Caki2 (cell line): ENCODE measurements at regions not wholly inside any gene's neighbourhood (a gene's known extent, or its start where the extent isn't known, plus 50 kb on each side); places are given as distances from the start of the nearest gene placed in this dataset.

Experiments used
- DNase-seq: peaks from one replicate; pipeline ENCODE4 v3.0.0-alpha.2; 2015; ENCODE audit warnings: low read depth
- in situ Hi-C: cut with HindIII; loops from 2 replicates; pipeline ENCODE4 v1.10.0; 2016; ENCODE audit warnings: low sequenced_read_pairs, low pct_unique_long_range_greater_than_20kb, mixed read lengths

DNA sequence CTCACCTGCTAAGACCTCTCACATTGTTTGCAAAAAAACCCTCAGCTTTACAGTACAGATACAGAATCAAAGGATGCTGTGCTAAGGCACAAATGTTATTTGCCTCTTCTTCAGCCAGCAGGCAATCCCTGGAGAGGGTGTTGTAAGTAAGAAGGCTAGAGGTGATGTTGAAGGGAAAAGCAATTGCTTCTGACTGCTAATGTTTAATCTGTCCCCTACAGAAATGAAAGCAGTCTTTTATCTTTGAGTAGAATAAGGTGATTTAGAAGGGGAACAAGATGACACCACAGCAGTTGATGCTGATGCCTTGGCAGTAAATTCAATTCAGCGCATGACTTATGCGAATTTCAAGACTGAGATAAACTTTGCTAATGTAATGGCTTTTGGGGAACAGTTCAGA lies 1064.8 kb upstream of the IGFBP7 start:
- in situ Hi-C loops = no loop called here
- no peak for DNase-seq

DNA sequence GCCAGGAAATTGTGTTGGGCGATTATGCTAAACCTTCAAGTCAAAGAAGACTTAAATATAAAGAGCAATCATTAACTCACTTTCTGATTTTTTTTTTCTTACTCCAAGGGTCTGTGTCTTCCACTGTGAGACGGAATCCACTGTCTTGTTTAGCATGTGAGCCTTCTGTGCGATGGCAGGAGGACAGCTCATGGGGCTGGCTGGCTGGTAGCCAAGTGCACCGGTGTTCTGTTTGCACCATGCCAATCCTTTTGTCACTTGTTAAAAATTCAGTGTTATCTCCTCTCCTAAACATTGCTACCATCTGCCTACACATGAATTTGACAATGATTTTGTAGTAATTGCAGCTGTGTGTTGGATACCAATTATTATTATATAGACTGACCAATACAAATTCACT lies 1056.3 kb upstream of the IGFBP7 start:
- DNase-seq = no peak
- in situ Hi-C loops = no loop called here

DNA sequence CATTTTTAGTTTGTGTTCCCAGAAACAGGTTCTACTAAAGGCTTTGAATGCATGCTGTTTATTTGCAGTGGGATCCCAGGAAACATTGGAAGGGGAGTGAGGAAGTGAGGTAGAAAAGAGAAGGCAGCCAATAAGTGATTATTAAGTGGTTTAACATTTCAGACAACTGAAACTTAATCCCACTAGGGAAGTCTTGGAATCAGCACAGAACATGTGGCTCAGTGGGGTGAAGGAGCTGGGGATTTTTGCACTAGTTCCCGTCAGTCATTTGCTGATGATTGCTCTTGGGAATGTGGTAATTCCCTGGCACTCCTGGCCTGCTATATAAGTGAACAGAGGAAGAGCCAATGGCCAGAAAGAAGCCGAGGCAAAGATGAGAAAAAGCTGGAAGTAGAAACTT lies 1053.0 kb upstream of the IGFBP7 start:
- no peak for DNase-seq
- in situ Hi-C loops = no loop called here

DNA sequence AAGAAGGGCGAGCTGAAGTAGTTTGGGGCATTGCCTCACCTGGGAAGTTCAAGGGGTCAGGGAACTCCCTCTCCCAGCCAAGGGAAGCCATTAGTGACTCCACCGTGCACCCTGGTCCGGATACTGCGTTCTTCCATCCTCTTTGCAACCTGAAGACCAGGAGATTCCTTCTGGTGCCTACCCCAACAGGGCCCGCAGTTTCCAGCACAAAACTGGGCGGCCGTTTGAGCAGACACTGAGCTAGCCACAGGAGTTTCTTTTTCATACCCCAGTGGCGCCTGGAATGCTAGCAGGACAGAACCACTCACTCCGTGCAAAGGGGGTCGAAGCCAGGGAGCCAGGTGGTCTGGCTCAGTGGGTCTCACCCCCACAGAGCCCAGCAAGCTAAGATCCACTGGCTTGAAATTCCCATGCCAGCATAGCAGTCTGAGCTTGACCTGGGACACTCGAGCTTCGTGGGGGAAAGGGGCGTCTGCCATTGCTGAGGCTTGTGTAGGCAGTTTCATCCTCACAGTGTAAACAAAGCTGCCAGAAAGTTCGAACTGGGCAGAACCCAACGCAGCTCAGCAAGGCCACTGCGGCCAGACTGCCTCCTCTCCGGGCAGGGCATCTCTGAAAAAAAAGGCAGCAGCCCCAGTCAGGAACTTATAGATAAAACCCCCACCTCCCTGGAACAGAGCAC lies 1039.4 kb upstream of the IGFBP7 start:
- in situ Hi-C loops = no loop called here
- no peak for DNase-seq

DNA sequence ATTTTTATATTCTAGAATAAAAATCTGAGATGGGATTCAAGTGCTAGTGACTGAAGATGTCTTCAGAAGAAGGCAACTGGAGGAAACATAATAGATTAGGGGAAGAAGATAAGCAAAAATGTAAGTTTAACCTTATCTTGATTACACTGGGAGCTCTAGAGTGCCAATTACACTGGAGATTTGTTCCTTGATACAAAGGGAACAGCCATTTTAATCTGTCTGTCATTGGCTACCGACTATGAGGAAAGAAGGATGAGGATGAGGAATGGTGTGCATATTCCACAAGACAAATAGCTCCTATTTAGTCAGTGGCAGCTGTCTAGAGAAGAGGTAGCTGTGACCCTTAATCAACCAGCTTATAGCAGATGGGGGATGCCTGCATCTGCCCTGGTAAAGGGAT lies 1034.5 kb upstream of the IGFBP7 start:
- in situ Hi-C loops = no loop called here
- DNase-seq = no peak

DNA sequence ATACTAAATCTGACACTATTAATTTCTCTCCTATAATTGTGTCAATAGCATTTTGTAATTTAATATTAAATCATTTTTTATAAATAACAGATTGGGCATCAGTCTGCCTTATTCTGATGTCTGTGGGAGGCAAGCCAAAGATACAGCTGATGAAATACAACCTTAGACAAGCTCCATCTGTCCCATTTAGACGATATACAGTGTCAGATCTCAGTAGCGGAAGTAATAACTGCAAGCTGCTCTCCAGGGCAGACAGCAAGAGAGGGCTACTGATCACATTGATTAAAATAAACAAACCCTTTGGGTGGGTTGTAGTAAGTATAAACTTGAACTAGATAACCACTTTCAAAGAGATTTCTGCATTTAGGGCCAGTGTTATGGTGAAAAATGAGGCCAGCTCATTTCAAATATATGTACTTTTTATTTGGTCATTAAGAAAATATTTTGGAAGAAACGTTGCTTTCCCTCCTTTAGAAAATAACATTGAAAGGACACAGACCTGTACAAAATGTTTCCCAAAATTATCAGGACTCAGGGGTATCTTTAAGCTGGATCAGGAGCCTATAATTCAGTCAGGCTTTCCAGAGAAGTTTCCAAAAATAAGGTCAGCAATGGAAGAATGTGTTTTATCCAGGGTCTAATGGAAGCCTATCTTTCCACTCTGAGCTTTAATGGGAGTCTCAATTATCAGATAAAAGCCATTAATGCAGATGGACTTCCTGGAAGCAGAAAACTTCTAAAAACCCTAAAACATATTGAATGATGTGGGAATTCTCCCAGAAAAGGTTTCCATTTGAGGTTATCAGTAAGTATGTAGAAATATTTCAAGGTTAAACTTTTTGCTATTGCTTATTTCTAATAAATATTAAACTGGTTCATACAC lies 1028.8 kb upstream of the IGFBP7 start:
- in situ Hi-C loops = no loop called here
- DNase-seq = no peak

DNA sequence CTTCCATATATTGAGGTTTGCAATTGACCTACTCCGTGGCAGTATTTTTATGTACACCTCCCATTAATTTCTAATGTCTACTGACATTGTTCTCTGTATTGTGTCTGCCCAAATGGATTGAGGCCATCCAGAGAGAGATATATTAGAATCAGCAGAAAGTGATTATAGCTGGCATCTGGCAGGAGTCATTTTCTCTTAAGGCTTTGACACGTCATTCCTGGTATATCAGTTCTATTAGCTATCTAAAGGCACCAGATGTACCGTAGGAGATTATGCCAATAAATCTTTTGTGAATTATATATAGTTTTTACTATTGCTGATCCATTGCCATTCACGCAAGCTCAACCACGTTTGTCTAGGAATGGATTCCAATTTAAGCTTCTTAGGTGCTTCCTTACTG lies 1026.4 kb upstream of the IGFBP7 start:
- in situ Hi-C loops = no loop called here
- DNase-seq = no peak

DNA sequence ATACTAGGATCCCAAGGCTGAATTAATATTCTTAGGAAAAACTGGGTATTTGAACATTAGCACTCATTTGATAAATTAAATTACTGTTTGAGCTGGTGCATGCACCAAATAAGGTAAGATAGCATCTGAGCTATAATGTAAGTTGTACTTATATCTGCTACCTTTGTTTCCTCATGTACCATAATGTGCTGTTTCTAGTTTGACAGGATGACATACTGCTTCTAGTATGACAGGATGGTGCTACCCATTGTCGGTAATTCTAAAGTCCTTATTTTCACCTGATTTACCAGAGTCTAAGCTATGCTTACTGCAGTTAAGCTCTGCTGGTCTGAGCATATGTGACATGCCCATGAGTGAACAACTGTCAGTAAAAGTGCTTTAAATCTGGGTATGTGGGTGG lies 1017.5 kb upstream of the IGFBP7 start:
- DNase-seq = no peak
- in situ Hi-C loops = no loop called here

DNA sequence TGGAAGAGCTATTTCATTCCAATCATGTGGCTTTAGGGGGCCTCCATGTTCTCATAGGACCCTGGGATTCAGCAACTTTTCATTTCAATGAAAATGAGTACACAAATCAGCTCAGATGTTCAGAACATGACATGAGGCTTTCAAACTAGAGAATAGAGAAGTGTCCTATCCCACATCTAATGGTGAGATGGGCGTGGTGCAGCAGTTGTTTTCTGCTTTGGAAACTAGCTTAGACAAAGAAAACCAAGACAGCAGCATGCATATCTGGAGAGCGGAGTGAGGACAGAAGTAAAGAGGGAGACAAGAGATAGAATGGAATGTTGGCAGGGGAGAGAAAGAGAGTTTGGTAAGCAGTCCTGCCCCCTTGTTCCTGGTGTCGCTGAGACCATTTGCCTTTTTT lies 1009.1 kb upstream of the IGFBP7 start:
- in situ Hi-C loops = no loop called here
- DNase-seq = no peak

DNA sequence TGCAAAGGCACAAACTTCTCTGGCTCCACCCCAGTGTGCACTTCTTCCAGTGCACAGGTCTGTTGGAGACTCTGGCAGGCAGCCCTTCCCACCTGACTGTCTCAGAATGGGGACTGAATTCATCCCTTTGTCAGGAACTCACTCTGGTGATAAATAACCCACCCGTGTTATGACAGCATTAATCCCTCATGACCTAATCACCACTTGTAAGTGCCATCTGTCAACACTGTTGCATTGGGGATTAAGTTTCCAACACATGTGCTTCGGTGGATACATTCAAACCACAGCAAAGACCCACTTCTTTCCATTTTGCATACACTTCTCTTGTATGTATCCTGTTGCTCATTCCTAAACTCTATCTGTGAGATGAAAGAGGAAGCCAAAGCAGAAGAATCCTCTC lies 1002.9 kb upstream of the IGFBP7 start:
- DNase-seq = no peak
- in situ Hi-C loops = no loop called here

DNA sequence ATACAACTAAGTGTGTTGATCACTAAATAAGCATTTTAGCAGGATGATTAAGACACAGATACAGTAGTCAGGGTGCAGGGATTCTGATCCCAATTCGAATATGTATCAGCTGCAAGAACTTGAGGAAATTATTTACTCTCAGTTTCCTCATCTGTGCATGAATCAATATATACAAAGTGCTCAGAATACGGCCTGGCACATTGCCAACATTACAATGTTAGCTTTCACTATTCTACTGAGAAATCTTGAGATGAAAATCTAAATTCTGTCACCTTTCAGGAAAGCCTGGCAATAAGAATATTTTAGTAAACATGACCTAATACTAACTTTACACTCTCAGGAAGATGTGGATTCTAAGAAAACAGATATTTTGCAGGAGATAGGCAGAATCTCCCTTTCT lies 1001.6 kb upstream of the IGFBP7 start:
- no peak for DNase-seq
- in situ Hi-C loops = no loop called here

DNA sequence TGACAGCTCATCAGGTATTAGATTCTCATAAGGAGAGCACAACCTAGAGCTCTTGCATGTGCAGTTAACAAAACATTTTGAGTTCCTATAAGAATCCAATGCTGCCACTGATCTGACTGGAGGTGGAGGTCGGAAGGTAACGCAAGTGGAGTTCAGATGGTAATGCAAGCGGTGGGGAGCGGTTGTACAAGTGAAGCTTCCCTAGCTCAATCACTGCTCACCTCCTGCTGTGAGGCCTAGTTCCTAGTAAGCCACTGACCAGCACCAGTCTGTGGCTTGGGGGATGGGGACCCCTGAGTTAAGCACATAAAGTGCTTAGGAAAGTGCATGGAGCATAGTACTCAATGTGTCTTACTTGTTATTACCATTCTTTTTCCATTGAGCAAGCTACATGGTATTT lies 983.2 kb upstream of the IGFBP7 start:
- DNase-seq = no peak
- in situ Hi-C loops = no loop called here

DNA sequence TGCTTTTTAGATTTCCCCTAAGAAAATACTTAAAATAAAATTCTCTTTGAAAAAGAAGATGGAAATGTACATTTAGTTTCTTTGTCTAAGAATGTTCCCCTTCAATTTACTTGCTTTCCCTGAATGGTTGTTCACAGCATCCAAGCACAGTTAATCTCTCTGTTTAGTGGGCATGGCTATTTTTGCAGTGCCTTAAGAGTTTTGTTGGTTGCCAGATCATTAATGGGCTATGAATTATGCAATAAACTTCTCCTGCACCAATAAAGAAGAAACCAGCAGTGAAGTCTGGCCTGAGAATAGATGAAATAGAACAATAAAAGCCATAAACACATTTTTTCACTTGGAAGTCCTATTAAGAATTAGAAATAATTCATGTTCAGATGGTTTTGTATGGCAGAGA lies 980.4 kb upstream of the IGFBP7 start:
- in situ Hi-C loops = no loop called here
- DNase-seq = no peak

DNA sequence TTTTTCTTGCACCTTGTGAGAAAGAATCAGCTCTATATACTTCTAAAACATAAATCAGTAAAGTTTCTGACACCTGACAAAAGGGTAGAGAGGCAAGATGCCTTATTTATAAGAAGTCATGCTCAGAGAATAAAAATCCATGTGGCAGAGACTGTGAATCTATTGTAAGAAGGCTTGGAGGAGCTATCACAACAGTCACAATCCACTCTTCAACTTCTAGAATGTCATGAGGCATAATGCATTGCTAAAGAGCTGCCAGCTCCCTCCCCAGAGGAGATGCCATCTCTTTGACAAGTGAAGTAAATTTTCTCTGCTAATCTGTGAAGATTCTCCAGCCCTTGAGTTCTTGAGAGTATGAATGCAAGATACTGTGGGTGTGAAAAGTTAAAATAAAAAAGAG lies 971.2 kb upstream of the IGFBP7 start:
- in situ Hi-C loops = no loop called here
- DNase-seq = no peak

DNA sequence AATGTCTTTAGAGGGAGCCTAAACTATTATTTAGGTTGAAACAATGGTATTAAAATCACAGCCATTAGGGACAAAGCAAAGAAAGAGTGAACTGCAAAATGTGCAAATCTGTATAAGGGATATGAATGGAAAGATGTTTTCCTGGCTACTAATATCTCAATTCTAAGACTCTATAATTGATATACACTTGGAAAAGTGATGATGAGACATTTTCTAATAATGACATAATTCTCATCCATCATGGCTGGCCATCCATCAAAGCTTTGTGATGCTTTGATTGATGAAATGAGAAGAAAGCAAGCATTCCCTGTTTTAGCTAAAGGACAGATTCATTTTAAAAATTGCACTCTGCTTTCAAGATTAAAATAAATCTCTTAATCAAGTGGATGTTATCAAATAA lies 965.5 kb upstream of the IGFBP7 start:
- no peak for DNase-seq
- in situ Hi-C loops = no loop called here

DNA sequence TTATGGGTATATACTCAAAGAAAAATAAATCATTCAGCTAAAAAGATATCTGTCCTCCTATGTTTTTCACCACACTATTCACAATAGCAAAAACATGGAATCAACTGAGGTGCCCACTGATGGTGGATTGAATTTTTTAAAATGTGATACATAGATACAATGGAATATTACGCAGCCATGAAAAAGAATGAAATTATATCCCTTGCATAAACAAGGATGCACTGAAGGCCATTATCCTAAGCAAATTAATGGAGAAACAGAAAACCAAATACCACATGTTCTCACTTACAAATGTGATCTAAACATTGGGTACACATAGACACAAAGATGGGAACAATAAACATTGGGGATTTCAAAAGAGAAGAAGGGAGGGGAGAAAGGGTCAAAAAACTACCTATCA lies 964.2 kb upstream of the IGFBP7 start:
- in situ Hi-C loops = no loop called here

DNA sequence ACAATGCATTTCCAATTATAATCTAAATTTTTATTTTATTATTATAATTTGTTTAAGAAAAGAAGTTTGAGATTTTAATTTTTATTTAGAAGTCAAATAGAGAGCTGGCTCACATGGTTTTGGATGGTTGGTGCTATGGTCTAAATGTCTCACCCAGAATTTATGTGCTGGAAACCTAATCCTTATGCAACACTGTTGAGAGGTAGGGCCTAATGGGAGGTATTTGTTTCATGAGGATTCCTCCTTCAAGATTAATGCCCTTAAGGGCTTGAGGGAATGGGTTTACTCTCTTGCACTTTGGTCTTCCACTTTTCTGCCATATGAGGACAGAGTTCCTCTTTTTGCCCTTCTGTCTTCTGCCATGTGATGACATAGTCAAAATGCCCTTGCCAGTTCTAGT lies 960.5 kb upstream of the IGFBP7 start:
- DNase-seq = no peak
- in situ Hi-C loops = no loop called here

More for the DNA sequence above, 964.2 kb upstream of the IGFBP7 start:
- DNase-seq = no peak

DNA sequence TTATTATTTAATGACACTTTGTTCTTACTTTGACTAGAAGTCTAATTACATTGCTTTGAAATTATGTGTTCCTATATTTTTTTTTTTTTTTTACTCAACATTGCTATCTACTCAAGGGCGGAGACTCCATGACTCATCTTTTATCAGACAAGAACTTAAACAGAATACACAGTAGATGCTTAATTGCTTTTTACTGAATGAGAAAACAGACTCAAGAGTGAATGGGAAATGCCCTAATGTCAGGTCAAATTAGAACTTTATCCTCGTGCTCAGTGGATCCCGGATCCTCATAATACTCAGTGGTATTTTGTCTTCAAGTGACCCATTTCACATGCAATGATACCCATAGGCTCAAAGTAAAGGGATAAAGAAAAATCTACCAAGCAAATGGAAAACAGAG lies 954.5 kb upstream of the IGFBP7 start:
- no peak for DNase-seq
- in situ Hi-C loops = no loop called here

DNA sequence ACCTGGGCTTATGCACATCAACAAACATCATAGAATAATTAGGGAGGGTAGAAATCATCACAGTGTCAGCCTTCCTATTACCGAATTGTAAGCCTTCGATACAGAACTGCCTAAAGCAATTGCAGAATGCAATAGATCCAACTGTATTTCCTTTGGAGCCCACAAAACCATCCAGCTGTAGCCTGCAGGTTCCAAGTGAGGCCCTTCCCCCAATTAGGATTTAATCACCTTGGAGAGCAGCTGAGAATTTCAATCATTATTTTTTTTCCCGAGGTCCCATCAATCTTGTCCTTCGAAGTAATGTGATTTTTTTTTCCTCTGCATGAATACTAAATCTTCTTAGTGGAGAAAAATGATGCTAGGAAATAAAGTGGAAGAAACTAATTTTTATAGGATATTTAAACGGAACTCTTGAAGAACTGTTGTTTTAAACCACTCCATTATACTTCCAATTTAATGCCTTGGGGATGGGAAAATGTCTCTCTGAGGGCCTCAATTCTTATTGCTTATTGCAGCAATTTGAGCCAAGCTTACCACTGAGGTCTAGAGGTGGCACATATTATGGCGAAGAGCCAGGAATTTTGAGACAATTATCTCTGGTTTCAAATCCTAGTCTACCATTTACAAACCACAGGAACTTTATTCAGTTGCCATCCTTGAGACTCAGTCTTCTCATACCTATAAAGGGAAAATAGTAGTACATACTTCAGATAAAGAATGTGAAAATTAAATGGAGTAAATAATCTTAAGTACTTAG lies 953.4 kb upstream of the IGFBP7 start:
- in situ Hi-C loops = no loop called here
- DNase-seq = no peak
